HEK293 (cell line): ENCODE measurements at regions not wholly inside any gene's neighbourhood (a gene's known extent, or its start where the extent isn't known, plus 50 kb on each side); places are given as distances from the start of the nearest gene placed in this dataset.

ENCODE experiments used
- HOXA7 ChIP-seq: sonication (generic); formaldehyde crosslinking; IDR thresholded peaks from 2 replicates; pipeline ENCODE4 v1.8.1; 2022; ENCODE audit warnings: missing genetic modification reagents, borderline replicate concordance
- OVOL3 ChIP-seq: fragments of 450-650 bp; formaldehyde crosslinking; IDR thresholded peaks from 2 replicates; pipeline ENCODE4 v1.5.1; 2016; ENCODE audit warnings: missing biosample characterization, missing genetic modification characterization
- SP7 ChIP-seq: fragments of 450-650 bp; formaldehyde crosslinking; IDR thresholded peaks from 2 replicates; pipeline ENCODE4 v1.5.1; 2016; ENCODE audit warnings: missing biosample characterization, missing genetic modification characterization
- ZNF16 ChIP-seq: fragments of 450-650 bp; formaldehyde crosslinking; IDR thresholded peaks from 2 replicates; pipeline ENCODE4 v1.5.1; 2016; ENCODE audit warnings: low read depth, missing biosample characterization, missing genetic modification characterization
- ZNF24 ChIP-seq: fragments of 450-650 bp; formaldehyde crosslinking; IDR thresholded peaks from 2 replicates; pipeline ENCODE4 v1.5.1; 2016; ENCODE audit warnings: missing biosample characterization, missing genetic modification characterization
- ZNF426 ChIP-seq: fragments of 450-650 bp; formaldehyde crosslinking; IDR thresholded peaks from 2 replicates; pipeline ENCODE4 v1.5.1; 2017; ENCODE audit warnings: missing biosample characterization, missing genetic modification characterization, mild to moderate bottlenecking, inconsistent platforms, moderate library complexity
- ZNF501 ChIP-seq: fragments of 450-650 bp; formaldehyde crosslinking; IDR thresholded peaks from 2 replicates; pipeline ENCODE4 v1.5.1; 2016; ENCODE audit warnings: missing biosample characterization, missing genetic modification characterization
- ZNF555 ChIP-seq: fragments of 450-650 bp; formaldehyde crosslinking; conservative IDR thresholded peaks from 2 replicates; pipeline ENCODE4 v1.5.1; 2017; ENCODE audit warnings: missing biosample characterization, mild to moderate bottlenecking, missing genetic modification characterization, inconsistent platforms
- ZNF585B ChIP-seq: fragments of 450-650 bp; formaldehyde crosslinking; IDR thresholded peaks from 2 replicates; pipeline ENCODE4 v1.5.1; 2016; ENCODE audit warnings: missing biosample characterization, missing genetic modification characterization
- TF ChIP-seq, protein P1 (sequence below): fragments of 450-650 bp; formaldehyde crosslinking; IDR thresholded peaks from 2 replicates; pipeline ENCODE4 v1.5.1; 2016; ENCODE audit warnings: missing biosample characterization, missing genetic modification characterization

DNA sequence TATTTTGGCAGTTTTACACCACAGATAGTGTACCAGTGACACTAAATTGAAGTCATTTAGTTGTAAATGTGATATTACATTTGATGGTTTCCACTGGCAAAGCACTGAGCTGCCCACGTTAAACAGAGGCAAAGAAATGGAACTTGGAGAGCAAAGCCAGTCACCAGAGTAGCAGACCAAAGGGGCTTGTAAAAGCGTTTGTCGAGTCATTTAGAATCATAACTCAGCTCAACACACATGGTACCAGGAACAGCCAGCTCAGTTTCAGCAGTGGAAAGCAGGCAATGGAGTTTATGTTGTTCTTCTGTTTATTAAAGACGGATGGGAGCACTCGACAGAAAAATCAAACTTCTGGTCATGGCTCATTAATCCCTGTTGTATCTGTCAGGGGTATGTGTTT lies 91.2 kb downstream of the POU3F3 start:
- TF ChIP-seq, protein P1, sequence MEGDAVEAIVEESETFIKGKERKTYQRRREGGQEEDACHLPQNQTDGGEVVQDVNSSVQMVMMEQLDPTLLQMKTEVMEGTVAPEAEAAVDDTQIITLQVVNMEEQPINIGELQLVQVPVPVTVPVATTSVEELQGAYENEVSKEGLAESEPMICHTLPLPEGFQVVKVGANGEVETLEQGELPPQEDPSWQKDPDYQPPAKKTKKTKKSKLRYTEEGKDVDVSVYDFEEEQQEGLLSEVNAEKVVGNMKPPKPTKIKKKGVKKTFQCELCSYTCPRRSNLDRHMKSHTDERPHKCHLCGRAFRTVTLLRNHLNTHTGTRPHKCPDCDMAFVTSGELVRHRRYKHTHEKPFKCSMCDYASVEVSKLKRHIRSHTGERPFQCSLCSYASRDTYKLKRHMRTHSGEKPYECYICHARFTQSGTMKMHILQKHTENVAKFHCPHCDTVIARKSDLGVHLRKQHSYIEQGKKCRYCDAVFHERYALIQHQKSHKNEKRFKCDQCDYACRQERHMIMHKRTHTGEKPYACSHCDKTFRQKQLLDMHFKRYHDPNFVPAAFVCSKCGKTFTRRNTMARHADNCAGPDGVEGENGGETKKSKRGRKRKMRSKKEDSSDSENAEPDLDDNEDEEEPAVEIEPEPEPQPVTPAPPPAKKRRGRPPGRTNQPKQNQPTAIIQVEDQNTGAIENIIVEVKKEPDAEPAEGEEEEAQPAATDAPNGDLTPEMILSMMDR (tag by site-specific recombination) = no peak
- no peak for TF ChIP-seq ZNF426 (tag by site-specific recombination)
- no peak for TF ChIP-seq ZNF555 (tag by site-specific recombination)
- TF ChIP-seq ZNF501 (tag by site-specific recombination) = no peak
- TF ChIP-seq OVOL3 (tag by site-specific recombination) = no peak
- TF ChIP-seq SP7 (tag by site-specific recombination) = no peak
- TF ChIP-seq HOXA7 = no peak
- no peak for TF ChIP-seq ZNF16 (tag by site-specific recombination)
- no peak for TF ChIP-seq ZNF585B (tag by site-specific recombination)
- TF ChIP-seq ZNF24 (tag by site-specific recombination) = no peak
